GM19328 (cell line): ENCODE measurements at regions not wholly inside any gene's neighbourhood (a gene's known extent, or its start where the extent isn't known, plus 50 kb on each side); places are given as distances from the start of the nearest gene placed in this dataset.

Experiments used
- ATAC-seq: cut with Tn5 transposase; IDR thresholded peaks from one replicate; pipeline ENCODE4 v1.9.1; 2021; ENCODE audit warnings: mild to moderate bottlenecking, moderate library complexity; ENCODE audit not compliant: unreplicated experiment

GRCh38 chr3:137061186-137061585, 103.4 kb downstream of the IL20RB start:
- no peak for ATAC-seq

GRCh38 chr3:137062250-137062649, 104.5 kb downstream of the IL20RB start:
- peak; percentile 81 for ATAC-seq

- no peak for ATAC-seq
Measured at GRCh38 chr3:137065381-137065780, 107.6 kb downstream of the IL20RB start.

DNA sequence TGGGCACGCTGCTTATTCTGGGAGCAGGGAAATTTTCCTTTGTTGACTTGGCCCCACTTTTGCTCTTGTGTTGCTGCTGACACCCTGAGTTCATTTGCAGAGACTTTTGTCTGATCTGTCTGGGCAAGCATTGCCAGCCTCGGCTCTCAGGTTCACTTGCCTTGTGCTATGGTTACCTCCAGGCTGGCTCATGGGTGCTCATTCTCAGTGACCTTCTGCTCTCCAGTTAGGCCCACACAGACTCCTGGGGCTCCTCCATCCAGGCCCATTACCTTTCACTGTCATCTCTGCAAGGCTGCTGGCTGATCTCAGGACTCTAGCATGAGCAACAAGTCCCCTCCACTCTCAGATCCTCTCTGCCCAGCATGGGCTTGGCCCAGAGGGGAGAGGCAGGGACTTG, 108.3 kb downstream of the IL20RB start:
- ATAC-seq: no peak

- ATAC-seq: no peak
Measured at GRCh38 chr3:137071104-137071503, 113.3 kb downstream of the IL20RB start.

DNA sequence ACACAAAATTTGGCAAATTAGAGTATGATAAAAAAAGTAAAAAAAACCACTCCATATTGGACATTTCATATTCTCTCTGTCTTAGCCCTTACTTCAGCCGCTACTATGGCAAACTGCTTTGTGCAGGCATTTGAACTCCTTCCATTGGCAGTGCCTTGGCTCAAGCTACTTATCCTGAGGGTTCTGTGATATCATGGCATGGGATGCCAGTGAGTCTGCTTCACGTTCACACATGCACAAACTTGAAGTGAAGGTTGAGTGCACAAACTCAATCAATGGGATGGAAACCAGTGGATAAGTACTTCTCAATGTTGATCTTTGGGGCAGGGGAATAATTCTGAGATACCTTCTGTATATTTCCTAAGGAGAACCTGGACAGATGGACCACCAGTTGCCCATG, 117.2 kb downstream of the IL20RB start:
- ATAC-seq: no peak

DNA sequence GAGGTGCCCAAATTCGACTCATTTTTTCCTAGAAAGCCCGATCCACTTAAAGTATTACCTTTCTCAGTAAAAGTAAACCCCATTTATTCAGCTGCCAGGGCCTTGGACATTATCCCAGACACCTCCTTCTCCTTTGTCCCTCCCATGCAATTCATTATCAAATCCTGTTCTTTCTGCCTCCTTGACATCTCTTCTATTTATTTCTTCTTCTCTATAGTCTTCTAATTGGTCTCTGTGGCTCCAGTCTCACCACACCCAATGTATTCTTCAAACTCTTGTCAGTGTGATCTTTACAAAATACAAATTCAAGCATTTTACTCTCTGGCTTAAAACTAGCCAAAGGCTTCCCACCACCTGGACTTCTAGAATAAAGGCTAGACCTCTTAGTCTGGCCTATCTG, 120.3 kb downstream of the IL20RB start:
- no peak for ATAC-seq

GRCh38 chr3:137079571-137079970, 121.8 kb downstream of the IL20RB start:
- ATAC-seq: no peak

GRCh38 chr3:137081711-137082110, 123.9 kb downstream of the IL20RB start:
- no peak for ATAC-seq

GRCh38 chr3:137082763-137083162, 125.0 kb downstream of the IL20RB start:
- no peak for ATAC-seq

- ATAC-seq: no peak
Measured at GRCh38 chr3:137083332-137083731, 125.5 kb downstream of the IL20RB start.

GRCh38 chr3:137084586-137084985, 126.8 kb downstream of the IL20RB start:
- no peak for ATAC-seq

DNA sequence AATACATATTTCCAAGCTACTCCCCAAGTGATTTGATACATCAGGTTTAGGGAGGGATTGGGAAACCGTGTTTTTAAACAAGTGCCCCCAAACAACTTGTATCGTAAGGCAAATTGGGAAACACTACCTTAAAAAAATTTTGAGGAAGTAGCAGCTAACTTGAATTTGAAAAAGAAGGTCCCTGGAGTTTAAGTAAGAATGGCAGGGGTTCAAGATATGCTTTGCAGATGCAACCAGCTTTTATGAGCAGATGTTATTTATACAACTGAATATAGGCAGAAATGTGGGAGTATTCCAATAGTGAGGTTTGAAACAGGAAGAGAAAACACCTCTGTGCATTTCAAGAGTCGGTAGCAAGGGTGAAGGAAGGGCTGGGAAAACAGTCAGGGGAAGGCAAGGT, 139.6 kb downstream of the IL20RB start:
- no peak for ATAC-seq

DNA sequence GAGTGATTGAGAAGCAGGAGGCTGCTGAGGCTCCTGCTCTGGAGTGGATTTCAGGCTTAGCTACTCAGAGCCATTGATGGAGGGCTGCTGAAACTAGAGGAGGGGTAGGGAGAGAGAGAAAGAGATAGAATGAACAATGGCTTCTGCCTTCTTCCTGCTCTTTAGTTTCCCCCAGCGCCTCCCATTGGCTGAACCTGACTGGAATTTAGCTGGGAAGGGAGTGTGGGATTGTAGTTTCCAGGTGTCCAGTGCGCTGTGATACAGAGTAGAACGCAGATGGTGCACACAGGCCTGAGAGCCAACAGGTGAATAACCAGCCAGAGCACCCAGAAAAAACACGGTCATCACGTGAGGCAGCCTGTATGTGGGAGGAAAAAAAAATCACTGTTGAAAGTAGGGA, 140.1 kb downstream of the IL20RB start:
- ATAC-seq: no peak

DNA sequence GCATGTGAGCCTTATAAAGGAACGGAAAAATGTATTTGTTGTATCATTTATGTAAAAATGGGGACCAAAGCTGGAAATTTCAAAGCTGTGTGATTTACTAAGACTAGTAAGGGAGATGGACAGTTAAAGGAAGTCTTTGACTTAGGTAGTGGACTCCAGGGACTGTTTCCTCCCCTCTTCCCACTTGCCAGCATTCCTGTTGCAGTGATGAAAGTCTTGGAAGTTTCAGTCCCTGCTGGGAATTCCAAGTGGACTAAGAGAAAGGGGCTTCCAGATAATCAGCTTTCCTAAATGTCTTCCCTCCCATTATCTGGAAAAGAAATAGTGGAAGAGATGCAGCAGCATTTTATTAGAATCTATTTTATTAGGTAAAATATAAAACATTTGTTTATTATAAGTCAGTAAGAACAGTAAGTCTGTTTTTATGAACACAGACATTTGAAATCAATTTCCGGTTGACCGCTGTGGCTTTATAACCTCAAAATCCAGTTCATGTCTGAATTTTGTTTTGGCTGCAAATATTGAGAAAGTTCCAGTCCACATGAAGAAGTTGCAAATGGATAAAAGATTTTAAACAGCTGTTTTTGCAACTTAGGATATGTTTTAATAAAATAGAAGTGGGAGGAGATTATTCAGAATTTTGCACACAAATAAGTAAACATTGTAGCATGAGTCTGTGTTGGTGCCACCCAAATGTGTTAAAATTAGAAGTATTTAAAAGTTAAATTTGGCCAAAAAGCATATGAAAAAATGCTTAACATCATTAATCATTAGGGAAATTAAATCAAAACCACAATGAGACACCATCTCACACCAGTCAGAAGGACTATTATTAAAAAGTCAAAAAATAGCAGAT, 141.8 kb downstream of the IL20RB start:
- no peak for ATAC-seq

GRCh38 chr3:137100326-137100725, 142.5 kb downstream of the IL20RB start:
- no peak for ATAC-seq

- no peak for ATAC-seq
Measured at GRCh38 chr3:137103739-137104138, 146.0 kb downstream of the IL20RB start.

DNA sequence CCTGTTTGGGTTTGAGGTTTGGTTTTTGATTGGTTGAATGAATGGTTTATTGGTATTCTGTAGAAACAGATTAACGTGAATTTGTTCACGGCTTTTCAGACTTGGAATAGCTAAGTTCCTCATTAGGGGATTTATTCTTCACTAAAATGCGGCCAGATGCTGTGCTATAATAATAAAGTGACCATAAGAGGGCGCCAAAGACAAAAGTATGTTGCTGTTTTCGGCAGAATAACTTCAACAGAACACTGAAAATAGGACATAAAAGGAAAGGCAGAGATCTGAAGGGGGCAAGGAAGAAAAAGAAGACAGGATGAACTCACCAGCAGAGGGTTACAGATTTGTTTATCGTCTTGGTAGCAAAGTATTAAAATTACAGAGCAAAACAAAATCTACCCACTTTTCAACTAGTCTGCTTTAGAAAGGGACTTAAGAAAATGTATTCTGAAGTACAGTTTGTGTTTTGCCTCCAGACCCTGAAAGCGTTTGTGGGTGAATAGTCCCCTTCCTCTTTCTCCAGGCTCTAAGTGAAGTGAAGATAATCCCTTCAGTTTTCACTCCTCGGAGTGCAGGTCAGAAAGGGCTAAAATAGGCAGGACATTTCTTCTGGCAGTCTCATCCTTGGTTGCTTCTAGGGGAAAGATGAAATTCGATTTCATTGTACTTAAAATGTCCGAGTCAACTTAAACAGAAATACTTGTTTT, 147.6 kb downstream of the IL20RB start:
- no peak for ATAC-seq

DNA sequence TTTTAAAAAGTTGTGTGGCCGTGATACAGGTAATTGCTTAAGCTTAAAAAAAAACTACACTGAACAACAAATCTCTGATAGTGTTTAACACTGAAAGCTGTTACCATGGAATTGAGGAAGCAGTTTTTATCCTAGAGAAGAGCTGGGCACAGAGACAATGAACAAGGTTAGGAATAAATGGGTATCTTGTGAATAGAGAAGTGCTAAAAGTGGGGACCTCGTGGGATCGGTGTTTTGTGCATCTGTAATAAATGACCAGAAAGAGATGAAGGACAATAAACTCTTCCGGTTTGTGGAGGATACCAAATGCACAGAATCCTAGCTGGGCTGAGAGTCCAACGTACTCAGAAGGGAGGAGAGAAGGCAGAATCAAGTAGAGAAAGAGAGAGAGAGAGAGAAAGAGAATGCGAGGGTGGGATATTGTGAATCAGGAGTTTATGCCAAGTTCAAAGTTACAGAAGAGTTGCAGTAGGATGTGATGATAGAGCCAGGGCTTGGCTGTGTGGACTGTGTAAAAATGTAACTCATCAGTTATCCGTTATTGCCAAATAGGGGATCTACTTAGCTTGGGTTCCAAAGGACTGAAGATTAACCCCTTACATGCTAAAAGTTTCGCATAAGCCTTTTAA, 148.9 kb downstream of the IL20RB start:
- ATAC-seq: no peak

DNA sequence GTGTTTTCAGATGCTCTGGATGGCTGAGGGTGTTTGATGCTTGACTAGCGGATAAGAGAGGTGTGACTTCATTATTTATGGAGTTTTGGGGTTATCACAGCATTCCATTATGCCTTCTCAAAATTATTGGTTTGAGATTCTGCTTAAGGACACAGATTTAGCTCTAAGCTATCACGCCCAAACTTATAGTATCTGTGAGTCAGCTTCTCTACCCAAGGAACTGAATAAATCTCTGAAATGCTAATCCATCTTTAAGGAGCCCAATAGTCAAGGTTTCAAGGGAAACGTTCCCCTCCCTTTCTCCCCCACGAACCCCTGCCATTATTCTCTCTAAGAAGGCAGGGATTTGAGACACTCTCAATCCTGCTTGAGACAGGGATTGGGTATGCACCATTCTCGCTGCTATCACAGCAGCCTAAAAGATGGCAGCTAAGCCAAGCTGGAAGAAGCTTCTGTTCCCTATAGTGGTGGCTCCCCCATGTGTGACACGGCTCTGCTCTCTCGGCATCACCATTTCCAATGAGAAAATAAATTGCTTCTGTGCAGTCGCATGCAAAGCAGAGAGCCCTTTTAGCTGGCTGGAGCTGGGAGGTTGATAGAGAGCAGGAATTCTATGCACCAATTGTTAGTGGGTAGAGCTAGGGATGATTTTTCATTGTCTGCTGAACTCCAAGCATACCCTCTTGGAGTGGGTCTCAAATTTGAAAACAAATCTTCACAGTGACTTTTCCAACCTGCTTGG, 151.1 kb downstream of the IL20RB start:
- no peak for ATAC-seq

- no peak for ATAC-seq
Measured at GRCh38 chr3:137110392-137110996, 152.7 kb downstream of the IL20RB start.
